Amniotic stem cell (primary cell): ENCODE measurements at regions not wholly inside any gene's neighbourhood (a gene's known extent, or its start where the extent isn't known, plus 50 kb on each side); places are given as distances from the start of the nearest gene placed in this dataset.
"Not testable (repeated sequence)": the region's sequence is repeated elsewhere in the genome, so short reads cannot be mapped to it uniquely, and the experiment has no call there.

Experiments
- DNase-seq: peaks from one replicate; lab custom pipeline; 2025; lab: John Stamatoyannopoulos, UW

GRCh38 chr7:29649876-29650275, 86.2 kb downstream of the PRR15 start:
- DNase-seq, result no peak

- no peak for DNase-seq
Observed at GRCh38 chr7:29651477-29651876, 87.8 kb downstream of the PRR15 start.

GRCh38 chr7:29652556-29652955, 88.9 kb downstream of the PRR15 start:
- no peak for DNase-seq

GRCh38 chr7:29654340-29654739, 90.7 kb downstream of the PRR15 start:
- DNase-seq, result not testable (repeated sequence)

GRCh38 chr7:29657288-29657687, 93.7 kb downstream of the PRR15 start:
- DNase-seq, result no peak

- no peak for DNase-seq
Observed at GRCh38 chr7:29657856-29658255, 94.2 kb downstream of the PRR15 start.

- not testable (repeated sequence) for DNase-seq
Observed at GRCh38 chr7:29659213-29659612, 95.6 kb downstream of the PRR15 start.

GRCh38 chr7:29662899-29663298, 99.3 kb downstream of the PRR15 start:
- DNase-seq, result not testable (repeated sequence)

GRCh38 chr7:29664999-29665398, 101.4 kb downstream of the PRR15 start:
- not testable (repeated sequence) for DNase-seq

- not testable (repeated sequence) for DNase-seq
Observed at GRCh38 chr7:29667096-29667669, 103.5 kb downstream of the PRR15 start.

GRCh38 chr7:29671286-29671685, 107.7 kb downstream of the PRR15 start:
- not testable (repeated sequence) for DNase-seq

- not testable (repeated sequence) for DNase-seq
Observed at GRCh38 chr7:29673635-29674034, 110.0 kb downstream of the PRR15 start.

GRCh38 chr7:29674626-29675025, 111.0 kb downstream of the PRR15 start:
- not testable (repeated sequence) for DNase-seq

- not testable (repeated sequence) for DNase-seq
Observed at GRCh38 chr7:29677254-29677653, 113.6 kb downstream of the PRR15 start.

GRCh38 chr7:29679963-29680362, 116.3 kb downstream of the PRR15 start:
- not testable (repeated sequence) for DNase-seq

- DNase-seq, result not testable (repeated sequence)
Observed at GRCh38 chr7:29680601-29681000, 117.0 kb downstream of the PRR15 start.

GRCh38 chr7:29684151-29684786, 120.6 kb downstream of the PRR15 start:
- DNase-seq, result not testable (repeated sequence)

GRCh38 chr7:29684787-29685650, 121.3 kb upstream of the WIPF3 start:
- DNase-seq, result peak; percentile 31

GRCh38 chr7:29685651-29686271, 120.5 kb upstream of the WIPF3 start:
- DNase-seq, result not testable (repeated sequence)

- DNase-seq, result not testable (repeated sequence)
Observed at GRCh38 chr7:29690510-29690909, 115.8 kb upstream of the WIPF3 start.

GRCh38 chr7:29696402-29696801, 109.9 kb upstream of the WIPF3 start:
- not testable (repeated sequence) for DNase-seq

GRCh38 chr7:29699723-29700122, 106.6 kb upstream of the WIPF3 start:
- not testable (repeated sequence) for DNase-seq
